ENCODE measurements at regions not wholly inside any gene's neighbourhood (a gene's known extent, or its start where the extent isn't known, plus 50 kb on each side); places are given as distances from the start of the nearest gene placed in this dataset.

DNA sequence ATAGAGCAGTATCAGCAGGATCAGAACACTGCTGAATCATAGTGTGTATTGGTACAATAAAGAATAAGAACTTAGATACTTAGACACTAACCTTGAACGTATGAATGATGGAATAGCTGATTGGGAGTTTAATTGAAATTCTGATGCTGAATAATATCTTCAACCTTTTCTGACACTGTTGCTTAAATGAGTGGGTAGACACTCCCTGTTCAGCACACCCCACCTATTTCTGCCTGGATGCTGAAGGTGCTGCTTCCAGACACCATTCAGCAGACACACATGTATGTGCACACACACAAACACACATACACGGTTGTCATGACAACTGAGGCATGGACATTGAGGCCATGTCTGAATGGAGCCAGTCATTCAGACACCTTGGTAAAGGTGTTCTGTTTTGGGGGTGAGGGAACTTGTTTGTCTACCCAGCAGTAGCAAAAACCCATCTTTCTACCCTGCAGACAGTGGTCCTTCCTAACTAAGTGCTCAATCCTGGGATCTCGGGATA lies 54.3 kb downstream of the TMEM215 start:
- no peak for DNase-seq

DNA sequence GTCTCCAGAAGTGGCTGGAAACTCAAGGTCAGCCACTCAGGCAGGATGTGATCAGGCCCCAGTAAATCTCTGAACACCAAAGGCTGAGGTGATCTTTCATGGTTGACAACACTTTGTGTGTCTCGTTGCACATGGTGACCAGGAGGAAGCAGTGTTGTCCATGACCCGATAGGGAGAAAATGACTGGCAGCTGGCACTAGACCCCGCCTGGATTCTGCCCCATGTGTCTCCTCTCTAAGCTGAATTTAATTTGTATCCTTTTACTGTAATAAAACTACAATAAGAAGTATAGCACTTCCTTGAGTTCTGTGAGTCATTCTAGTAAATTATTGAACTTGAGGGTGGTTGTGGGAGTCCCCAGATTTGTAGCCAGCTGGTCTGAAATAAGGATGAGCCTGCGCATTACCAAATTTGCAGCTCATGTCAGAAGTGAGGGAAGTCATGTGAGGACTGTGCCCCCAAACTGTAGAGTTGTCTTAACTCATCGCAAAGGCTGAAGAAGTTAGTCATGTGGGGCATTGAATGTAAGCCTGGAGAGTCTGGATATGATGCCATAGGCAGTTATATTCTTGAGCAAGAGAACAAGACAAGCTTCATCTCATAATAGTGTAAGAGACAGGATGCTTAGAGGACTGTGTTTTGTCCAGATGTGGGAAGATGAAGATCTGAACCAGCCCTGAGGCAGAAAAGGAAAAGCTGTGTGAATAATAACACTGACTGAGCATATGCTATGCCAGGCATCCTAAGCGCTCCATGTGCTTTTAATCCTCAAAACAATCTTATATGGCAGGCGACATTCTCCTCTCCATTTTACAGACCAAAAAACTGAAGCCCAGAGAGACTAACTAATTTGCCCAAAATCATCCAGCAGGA lies 55.9 kb downstream of the TMEM215 start:
- DNase-seq, result no peak

GRCh38 chr9:32841314-32841713 lies 58.0 kb downstream of the TMEM215 start:
- no peak for DNase-seq

GRCh38 chr9:32843295-32843694 lies 60.0 kb downstream of the TMEM215 start:
- no peak for DNase-seq

DNA sequence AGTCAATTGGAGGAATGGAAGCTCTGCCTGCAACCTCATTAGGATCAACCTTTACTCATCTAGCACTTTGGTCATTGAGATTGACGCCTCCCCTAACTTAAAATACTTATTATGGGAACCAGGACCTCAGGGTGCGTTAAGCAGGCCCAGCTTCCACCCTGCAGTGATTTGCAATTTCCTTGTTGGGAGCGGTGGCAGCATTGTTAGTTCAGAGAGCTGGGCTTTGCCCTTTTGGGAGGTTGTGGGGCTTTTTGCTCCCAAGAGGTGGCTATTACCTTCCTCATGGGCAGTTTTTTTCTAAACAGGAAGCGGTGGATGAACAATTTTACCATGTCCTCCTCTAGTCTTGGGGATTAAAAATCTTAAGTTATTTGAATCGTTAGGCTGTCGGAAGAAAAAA lies 60.9 kb downstream of the TMEM215 start:
- no peak for DNase-seq

- DNase-seq, result peak; percentile 42
Measured at GRCh38 chr9:32854271-32854670, 70.9 kb downstream of the TMEM215 start.

GRCh38 chr9:32855752-32856151 lies 72.4 kb downstream of the TMEM215 start:
- DNase-seq, result no peak

GRCh38 chr9:32863291-32863690 lies 80.0 kb downstream of the TMEM215 start:
- DNase-seq, result no peak

DNA sequence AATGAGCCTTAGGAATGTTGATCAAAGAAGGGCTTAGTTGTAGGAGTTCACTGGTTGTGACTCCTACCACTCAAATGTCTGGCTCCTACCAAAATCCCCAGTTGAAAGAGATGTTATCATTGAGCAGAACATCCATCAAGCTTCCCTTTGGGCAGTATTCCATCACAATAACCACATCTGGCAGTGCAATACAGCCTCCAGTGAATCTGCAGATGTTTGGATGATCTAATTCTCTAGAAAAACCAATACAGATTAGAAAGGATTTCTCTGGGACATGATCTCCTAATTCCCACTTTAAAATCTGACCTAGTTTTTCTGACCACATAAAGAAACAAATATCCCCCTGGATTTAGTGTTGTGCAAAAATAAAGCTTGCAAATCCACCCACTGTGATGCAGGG lies 81.6 kb downstream of the TMEM215 start:
- no peak for DNase-seq

DNA sequence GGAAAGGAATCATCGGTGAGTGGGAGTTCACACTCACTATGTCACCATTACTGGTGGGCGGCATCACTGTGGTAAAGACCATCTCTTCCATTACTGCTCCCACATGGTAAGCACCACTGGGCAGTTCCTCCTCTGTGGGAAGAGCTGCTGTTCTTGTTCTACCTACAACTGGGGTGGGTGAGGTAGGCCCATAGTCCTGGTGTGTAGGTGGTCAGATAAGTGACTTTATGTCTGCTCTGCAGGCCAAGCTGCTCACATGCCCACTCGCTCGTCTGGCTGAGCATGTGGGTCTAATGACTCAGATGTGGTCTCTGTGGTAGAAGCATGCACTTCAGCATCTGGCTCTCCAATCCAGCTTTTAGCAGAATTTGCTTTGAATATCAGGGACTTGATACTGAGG lies 82.9 kb downstream of the TMEM215 start:
- peak; percentile 89 for DNase-seq

DNA sequence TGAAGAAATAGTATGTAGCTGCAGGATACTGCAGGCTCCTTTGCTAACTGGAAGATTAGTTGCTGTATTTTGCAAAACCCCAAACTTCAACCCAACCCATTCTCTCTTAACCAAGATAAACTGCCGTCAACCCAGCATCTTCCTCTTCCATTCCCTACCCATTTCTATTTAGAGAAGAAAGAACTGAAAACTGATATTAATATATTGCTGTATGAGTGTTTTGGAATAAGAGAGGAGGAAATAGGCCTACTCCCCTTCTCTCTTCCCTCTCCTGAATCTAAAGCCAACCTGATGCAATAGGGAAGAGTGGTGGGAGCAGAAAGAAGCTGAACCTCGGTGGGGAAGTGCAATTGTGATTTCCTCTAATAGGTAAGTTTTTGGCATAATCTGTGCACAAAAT lies 83.7 kb downstream of the TMEM215 start:
- peak; percentile 98 for DNase-seq

DNA sequence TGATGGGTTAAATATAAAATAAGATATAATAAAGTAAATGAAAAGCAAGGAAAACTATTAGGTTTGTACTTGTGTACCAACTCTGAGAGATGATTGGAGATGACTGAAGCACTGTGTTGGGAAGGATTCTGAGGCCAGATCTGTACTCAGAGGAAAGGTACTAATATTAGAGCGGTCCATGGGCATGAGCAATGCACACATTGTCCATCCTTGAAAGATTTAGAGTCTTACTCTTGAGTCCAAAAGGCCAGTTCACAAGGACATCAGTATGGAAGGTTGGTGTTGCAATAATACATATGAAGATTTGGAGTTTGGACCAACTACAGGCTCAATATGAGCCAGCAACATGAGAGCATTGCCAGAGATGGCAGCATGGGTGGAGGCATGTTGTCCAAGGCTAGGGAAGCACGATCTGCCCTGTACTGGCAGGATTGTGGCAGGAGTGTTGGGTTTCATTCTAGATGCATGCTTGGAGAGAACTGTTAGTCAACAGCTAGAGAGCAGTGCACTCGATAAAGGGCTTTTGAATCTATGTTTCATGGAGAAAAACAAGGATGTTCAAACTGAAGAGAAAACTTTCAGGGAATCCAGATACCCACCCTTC lies 84.4 kb downstream of the TMEM215 start:
- DNase-seq, result no peak

DNA sequence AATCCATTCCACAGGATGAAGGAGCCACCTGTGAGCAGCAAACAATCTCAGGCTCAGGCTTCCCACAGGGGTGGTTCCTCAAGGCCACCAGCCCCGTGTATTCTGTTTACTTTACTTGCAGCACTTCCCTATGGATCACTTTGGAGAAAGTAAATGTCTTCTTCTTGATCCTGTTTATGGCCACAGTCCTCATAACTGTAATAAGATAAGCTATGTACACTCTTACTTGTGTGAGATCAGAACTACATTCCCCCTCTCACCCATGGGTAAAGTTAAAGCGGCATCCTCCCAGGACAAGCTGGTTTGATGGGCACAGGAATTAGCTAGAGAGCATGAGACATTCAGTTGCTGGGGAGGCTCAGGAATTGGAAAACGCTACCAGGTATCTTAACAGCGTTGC lies 86.1 kb downstream of the TMEM215 start:
- DNase-seq, result no peak

GRCh38 chr9:32873131-32873530 lies 89.8 kb downstream of the TMEM215 start:
- DNase-seq, result no peak

- no peak for DNase-seq
Measured at GRCh38 chr9:32873553-32873952, 90.2 kb downstream of the TMEM215 start.

GRCh38 chr9:32875242-32875641 lies 91.9 kb downstream of the TMEM215 start:
- no peak for DNase-seq

- no peak for DNase-seq
Measured at GRCh38 chr9:32875748-32876147, 92.4 kb downstream of the TMEM215 start.

- DNase-seq, result no peak
Measured at GRCh38 chr9:32877103-32877502, 93.8 kb downstream of the TMEM215 start.

DNA sequence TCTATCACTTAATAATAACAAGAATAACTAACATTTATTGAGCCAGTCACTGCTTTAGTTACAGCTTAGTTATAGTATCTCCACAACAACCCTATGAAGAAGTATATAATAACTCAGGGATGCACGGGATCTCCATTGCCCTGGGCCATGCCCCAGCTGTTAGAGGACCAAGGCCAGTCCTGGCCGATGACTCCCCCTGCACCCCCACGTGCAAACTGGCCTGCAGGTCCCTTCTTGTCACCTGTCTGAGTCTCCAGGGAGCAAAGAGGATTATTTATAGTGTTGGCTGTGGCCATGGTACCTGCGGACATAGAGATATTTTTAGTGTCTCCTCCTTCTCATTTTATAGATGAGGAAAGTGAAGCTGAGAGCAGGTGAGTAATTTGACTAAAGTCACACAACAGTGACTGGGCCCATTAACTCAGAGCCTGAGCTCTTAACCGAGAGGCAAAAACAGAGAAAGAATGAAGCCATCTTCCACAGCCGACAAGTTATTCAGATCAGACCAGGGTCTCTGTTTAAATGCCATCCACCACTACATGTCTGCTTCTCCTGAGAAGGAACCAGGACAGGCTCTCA lies 94.4 kb downstream of the TMEM215 start:
- no peak for DNase-seq

GRCh38 chr9:32879335-32879734 lies 96.0 kb downstream of the TMEM215 start:
- DNase-seq, result no peak

DNA sequence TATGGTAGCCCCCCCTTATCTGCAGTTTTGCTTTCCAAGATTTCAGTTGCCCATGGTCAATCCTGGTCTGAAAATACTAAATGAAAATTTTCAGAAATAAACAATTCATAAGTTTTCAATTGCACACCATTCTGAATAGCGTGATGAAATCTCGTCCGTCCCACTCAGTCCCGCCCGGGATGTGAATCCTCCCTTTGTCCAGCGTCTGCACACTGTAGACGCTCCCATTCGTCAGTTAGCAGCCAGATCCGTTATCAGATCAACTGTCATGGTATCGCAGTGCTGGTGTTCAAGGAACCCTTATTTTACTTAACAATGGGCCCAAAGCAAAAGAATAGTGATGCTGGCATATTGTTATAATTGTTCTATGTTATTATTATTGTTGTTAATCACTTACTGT lies 98.6 kb downstream of the TMEM215 start:
- no peak for DNase-seq

DNA sequence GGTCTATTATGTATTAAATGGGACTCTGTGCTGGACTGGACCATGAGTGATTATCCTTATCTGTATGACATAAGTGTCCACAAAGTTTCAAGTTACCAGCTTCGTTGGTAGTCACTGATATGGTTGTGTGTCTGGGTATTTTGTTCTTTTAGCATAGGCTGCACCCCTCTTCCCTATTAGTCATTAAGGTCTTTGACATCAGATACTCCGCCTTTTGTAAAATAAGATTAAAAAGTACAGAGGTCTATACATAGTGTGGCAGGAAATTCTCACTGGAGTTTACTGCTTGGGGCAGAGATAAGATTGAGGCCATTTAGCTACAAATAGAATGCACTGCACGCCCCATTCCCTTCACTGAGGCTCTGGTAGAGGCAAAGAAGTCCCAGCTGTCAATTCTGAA lies 99.4 kb downstream of the TMEM215 start:
- DNase-seq, result no peak

GRCh38 chr9:32884482-32884881 lies 101.1 kb downstream of the TMEM215 start:
- DNase-seq, result no peak

- peak; percentile 12 for DNase-seq
Measured at GRCh38 chr9:32886021-32886420, 102.7 kb downstream of the TMEM215 start.
